ENCODE measurements at regions not wholly inside any gene's neighbourhood (a gene's known extent, or its start where the extent isn't known, plus 50 kb on each side); places are given as distances from the start of the nearest gene placed in this dataset.

- Mint-ChIP-seq H3K27me3 (ENCODE audit: unreplicated experiment) (no peaks in the 10 kb centered on the region), H3K36me3 (ENCODE audit: unreplicated experiment) (no peaks in the 10 kb centered on the region), H3K27ac (ENCODE audit: unreplicated experiment) (no peak overlapping the region), H3K4me3 (ENCODE audit: unreplicated experiment) (no peak overlapping the region), H3K4me1 (ENCODE audit: low read depth, unreplicated experiment) (peaks cover 2% of the 10 kb centered on the region), H3K9me3 (ENCODE audit: unreplicated experiment) (peaks cover 2% of the 10 kb centered on the region)
- no peak for TF ChIP-seq CTCF (IDR thresholded peaks at IDR 0.05; ENCODE audit: partially characterized antibody, unreplicated experiment)
- DNase-seq: no peak
Measured at GRCh38 chr5:126188804-126189203, 234.4 kb upstream of the GRAMD2B start.

- DNase-seq: no peak
- H3K9me3 Mint-ChIP-seq (ENCODE audit: unreplicated experiment): peaks cover 1% of the 10 kb centered on the region
- no peak overlapping the region for H3K27ac Mint-ChIP-seq (ENCODE audit: unreplicated experiment)
- H3K27me3 Mint-ChIP-seq (ENCODE audit: unreplicated experiment): no peaks in the 10 kb centered on the region
- H3K36me3 Mint-ChIP-seq (ENCODE audit: unreplicated experiment): no peaks in the 10 kb centered on the region
- peaks cover 2% of the 10 kb centered on the region for H3K4me1 Mint-ChIP-seq (ENCODE audit: low read depth, unreplicated experiment)
- TF ChIP-seq CTCF (IDR thresholded peaks at IDR 0.05; ENCODE audit: partially characterized antibody, unreplicated experiment): no peak
- no peak overlapping the region for H3K4me3 Mint-ChIP-seq (ENCODE audit: unreplicated experiment)
Measured at GRCh38 chr5:126189231-126189630, 234.0 kb upstream of the GRAMD2B start.

DNA sequence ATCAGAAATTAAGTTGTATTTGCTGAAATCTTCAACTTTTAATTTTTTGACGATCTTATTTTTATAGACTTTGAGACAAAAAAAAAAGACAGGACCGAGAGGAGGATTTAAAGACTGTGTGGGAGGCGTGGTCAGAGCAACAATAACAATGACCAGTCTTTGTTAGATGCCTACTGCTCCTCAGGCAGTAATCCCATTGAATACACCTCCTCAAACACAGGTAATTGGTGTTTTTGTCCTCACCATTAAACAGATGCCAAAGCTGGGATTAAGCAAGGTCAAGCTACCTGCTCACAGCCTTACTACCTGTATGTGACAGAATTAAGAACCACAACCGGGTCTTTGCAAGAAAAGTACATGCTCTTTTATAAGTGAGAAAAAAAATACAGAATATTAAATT, 233.3 kb upstream of the GRAMD2B start:
- H3K4me3 Mint-ChIP-seq (ENCODE audit: unreplicated experiment): no peak overlapping the region
- TF ChIP-seq CTCF (IDR thresholded peaks at IDR 0.05; ENCODE audit: partially characterized antibody, unreplicated experiment): no peak
- H3K27ac Mint-ChIP-seq (ENCODE audit: unreplicated experiment): no peak overlapping the region
- H3K27me3 Mint-ChIP-seq (ENCODE audit: unreplicated experiment): no peaks in the 10 kb centered on the region
- peaks cover 2% of the 10 kb centered on the region for H3K4me1 Mint-ChIP-seq (ENCODE audit: low read depth, unreplicated experiment)
- DNase-seq: no peak
- no peaks in the 10 kb centered on the region for H3K36me3 Mint-ChIP-seq (ENCODE audit: unreplicated experiment)
- peaks cover 1% of the 10 kb centered on the region for H3K9me3 Mint-ChIP-seq (ENCODE audit: unreplicated experiment)

DNA sequence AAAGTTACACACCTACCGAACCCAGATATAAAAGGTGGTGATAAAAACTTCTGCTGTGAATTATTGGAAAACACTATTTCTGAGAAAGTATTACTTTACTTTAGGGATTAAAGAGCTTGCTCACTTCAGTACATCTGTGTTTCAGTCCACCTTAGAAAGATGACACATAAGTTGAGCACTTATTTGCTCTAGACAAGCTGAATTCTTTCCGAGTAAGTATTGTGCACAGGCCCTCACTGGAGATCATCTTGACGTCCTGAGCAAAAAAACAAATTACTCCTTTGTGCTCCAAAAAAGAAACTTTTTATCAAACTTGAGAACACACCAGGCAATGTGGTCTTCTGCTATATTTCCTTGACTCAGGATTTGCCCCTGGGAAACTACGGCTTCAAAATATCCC, 231.0 kb upstream of the GRAMD2B start:
- no peak overlapping the region for H3K4me3 Mint-ChIP-seq (ENCODE audit: unreplicated experiment)
- TF ChIP-seq CTCF (IDR thresholded peaks at IDR 0.05; ENCODE audit: partially characterized antibody, unreplicated experiment): no peak
- H3K27me3 Mint-ChIP-seq (ENCODE audit: unreplicated experiment): no peaks in the 10 kb centered on the region

DNA sequence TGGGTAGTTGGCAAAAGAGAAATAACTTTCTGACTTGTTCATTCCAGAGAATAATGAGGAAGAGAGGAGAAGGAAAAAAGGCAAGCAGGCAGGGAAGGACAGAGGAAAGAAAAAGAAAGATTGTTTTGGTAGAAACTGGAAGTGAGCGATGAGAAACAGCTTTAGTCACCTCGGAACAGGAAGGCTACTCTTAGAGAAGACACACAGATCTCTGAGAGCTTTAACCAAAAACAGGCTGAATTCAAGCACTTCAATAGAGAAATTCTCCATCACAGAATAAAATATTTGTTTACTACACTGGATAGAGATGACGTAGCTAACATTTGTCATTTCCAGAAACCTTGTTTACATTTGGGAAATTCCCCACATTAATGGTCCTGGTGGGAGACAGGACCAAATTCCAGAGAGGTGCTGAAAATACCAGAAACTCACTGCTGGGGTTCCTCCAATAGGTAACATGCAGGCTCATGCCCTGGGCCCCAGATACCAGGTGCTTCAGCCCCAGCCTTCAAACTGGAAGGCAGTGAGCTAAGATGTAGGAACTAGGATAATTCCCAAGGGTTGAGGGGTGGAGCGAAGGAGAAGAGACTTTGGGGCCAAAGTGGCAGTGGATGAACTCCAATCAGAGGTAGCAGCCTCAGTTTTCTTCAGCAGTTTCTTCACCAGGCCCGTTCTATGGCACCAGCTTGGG, 227.7 kb upstream of the GRAMD2B start:
- H3K27ac Mint-ChIP-seq (ENCODE audit: unreplicated experiment): no peak overlapping the region
- no peaks in the 10 kb centered on the region for H3K36me3 Mint-ChIP-seq (ENCODE audit: unreplicated experiment)
- peaks cover 4% of the 10 kb centered on the region for H3K9me3 Mint-ChIP-seq (ENCODE audit: unreplicated experiment)
- H3K27me3 Mint-ChIP-seq (ENCODE audit: unreplicated experiment): no peaks in the 10 kb centered on the region
- no peak for DNase-seq
- no peak overlapping the region for H3K4me3 Mint-ChIP-seq (ENCODE audit: unreplicated experiment)
- no peak for TF ChIP-seq CTCF (IDR thresholded peaks at IDR 0.05; ENCODE audit: partially characterized antibody, unreplicated experiment)
- H3K4me1 Mint-ChIP-seq (ENCODE audit: low read depth, unreplicated experiment): peaks cover 9% of the 10 kb centered on the region

More for the DNA sequence above, 231.0 kb upstream of the GRAMD2B start:
- H3K9me3 Mint-ChIP-seq (ENCODE audit: unreplicated experiment): peaks cover 1% of the 10 kb centered on the region
- H3K36me3 Mint-ChIP-seq (ENCODE audit: unreplicated experiment): no peaks in the 10 kb centered on the region
- peaks cover 2% of the 10 kb centered on the region for H3K4me1 Mint-ChIP-seq (ENCODE audit: low read depth, unreplicated experiment)
- DNase-seq: no peak
- H3K27ac Mint-ChIP-seq (ENCODE audit: unreplicated experiment): no peak overlapping the region

All from glutamatergic neuron (in vitro differentiated cells).